GM13976 (cell line): ENCODE measurements at regions not wholly inside any gene's neighbourhood (a gene's known extent, or its start where the extent isn't known, plus 50 kb on each side); places are given as distances from the start of the nearest gene placed in this dataset.

Experiments used
- DNase-seq: peaks from one replicate; pipeline ENCODE4 v3.0.0; 2012; ENCODE audit warnings: low spot score
- in situ Hi-C: fragments of 300-500 bp; cut with MboI; formaldehyde crosslinking; loops from one replicate; pipeline ENCODE4 v1.12.0; 2022; ENCODE audit warnings: low sequenced_read_pairs, mixed read lengths, inconsistent platforms; ENCODE audit not compliant: unreplicated experiment
- TF ChIP-seq, protein P1 (sequence below): IDR thresholded peaks from 2 replicates; pipeline ENCODE4 v1.5.1; 2012; ENCODE audit warnings: borderline replicate concordance, mild to moderate bottlenecking; ENCODE audit not compliant: insufficient read depth; ENCODE audit errors: extremely low read depth, missing control alignments, control extremely low read depth

DNA sequence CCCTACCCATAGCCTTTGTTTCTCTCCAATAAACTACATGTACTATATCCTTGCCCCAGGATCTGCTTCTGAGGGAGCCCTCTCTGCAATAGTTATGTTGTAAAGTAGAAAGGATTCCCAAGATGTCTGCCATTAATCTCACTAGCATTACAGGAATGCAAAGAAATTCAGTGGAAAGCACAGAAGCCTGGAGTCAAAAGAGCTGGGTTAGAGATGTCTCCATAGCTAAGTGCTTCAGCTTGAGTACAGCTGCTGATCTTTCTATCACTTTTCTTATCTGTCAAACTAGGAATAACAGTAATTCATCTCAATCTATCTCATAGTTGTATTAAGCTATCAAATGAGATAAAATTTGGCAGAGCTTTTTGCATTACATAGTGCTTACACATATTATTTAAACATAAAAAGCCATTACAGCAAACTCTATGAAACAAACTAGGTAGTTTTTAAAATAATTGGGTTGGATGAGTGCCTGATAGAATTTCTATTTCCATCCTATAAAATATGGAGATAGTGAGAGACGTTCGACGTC is 799.5 kb upstream of the SEMA6D start:
- no peak for DNase-seq
- in situ Hi-C loops: no loop called here
- TF ChIP-seq, protein P1, sequence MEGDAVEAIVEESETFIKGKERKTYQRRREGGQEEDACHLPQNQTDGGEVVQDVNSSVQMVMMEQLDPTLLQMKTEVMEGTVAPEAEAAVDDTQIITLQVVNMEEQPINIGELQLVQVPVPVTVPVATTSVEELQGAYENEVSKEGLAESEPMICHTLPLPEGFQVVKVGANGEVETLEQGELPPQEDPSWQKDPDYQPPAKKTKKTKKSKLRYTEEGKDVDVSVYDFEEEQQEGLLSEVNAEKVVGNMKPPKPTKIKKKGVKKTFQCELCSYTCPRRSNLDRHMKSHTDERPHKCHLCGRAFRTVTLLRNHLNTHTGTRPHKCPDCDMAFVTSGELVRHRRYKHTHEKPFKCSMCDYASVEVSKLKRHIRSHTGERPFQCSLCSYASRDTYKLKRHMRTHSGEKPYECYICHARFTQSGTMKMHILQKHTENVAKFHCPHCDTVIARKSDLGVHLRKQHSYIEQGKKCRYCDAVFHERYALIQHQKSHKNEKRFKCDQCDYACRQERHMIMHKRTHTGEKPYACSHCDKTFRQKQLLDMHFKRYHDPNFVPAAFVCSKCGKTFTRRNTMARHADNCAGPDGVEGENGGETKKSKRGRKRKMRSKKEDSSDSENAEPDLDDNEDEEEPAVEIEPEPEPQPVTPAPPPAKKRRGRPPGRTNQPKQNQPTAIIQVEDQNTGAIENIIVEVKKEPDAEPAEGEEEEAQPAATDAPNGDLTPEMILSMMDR: no peak

DNA sequence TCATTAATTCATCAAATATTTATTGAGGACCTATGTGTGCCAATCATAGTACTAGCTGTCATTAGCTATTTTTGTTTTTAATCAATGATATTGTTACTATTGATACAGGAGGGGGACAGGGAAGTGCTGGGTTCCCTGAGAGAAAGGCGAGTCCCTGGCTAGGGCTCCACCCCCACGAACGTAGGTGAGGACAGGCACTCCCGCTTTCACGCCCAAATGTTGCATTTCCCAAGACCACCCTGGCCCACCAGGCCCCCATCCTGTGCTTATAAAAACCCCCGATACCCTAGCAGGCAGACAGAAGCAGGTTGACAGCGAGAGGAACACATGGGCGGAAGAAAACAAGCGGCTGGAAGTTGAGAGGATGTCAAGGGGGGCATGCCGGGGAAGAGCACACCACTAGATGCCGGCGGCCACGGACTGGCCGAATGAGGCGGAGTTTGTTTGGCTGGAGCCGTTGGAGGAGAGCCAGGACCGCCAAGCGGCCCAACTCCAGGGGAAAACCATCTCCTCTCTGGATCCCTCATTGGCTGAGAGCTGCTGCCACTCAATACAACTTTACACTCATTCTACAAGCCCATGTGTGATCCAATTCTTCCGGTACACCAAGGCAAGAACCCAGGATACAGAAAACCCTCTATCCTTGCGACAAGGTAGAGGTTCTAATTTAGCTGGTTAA is 798.7 kb upstream of the SEMA6D start:
- DNase-seq: no peak
- in situ Hi-C loops: no loop called here
- TF ChIP-seq, protein P1: no peak

- no peak for DNase-seq
- in situ Hi-C loops: no loop called here
- TF ChIP-seq, protein P1: no peak
Observed at GRCh38 chr15:46921891-46922290, 795.4 kb upstream of the SEMA6D start.

DNA sequence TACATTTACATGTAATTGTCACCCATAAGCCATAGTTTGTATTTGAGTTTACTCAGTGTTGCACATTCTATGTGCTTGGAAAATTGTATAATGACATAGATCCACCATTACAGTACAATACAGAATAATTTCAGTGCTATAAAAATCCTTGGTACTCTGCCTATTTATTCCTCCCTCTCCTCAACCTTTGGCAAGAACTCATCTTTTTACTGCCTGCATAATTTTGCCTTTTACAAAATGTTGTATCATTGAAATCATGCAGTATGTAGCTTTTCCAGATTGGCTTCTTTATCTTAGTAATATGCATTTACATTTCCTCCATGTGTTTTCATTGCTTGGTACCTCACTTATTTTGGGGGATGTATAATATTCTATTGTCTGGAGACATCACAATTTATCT is 786.9 kb upstream of the SEMA6D start:
- in situ Hi-C loops: no loop called here
- TF ChIP-seq, protein P1: no peak
- DNase-seq: no peak

GRCh38 chr15:46933332-46933731 is 784.0 kb upstream of the SEMA6D start:
- DNase-seq: no peak
- TF ChIP-seq, protein P1: no peak
- in situ Hi-C loops: no loop called here

- TF ChIP-seq, protein P1: no peak
- no peak for DNase-seq
- in situ Hi-C loops: no loop called here
Observed at GRCh38 chr15:46934851-46935250, 782.5 kb upstream of the SEMA6D start.
